ENCODE measurements at regions not wholly inside any gene's neighbourhood (a gene's known extent, or its start where the extent isn't known, plus 50 kb on each side); places are given as distances from the start of the nearest gene placed in this dataset.

DNA sequence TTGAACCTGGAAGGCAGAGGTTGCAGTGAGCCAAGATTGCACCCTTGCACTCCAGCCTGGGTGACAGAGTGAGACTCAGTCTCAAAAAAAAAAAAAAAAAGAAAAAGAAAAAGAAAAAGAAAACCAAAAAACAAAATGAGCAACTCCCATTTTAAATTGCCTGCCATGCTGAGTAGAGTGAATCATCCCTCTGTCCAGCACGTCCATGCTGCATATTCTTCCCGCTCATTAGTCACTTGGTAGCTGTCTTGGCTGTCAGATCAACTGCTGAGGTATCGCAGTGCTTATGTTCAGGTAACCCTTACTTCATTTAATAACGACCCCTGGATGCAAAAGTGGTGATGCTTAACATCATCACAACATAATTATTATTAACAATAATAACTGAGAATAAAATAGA, 60.7 kb upstream of the SMOX start:
- H3K36me3 ChIP-seq = no peaks in the 10 kb centered on the region
- DNase-seq (ENCODE audit: low spot score) = no peak
- no peaks in the 10 kb centered on the region for H3K9me3 ChIP-seq
- H3K27me3 ChIP-seq = no peaks in the 10 kb centered on the region
- no peak overlapping the region for H3K27ac ChIP-seq
- peaks cover 0 to 22% of the 10 kb centered on the region in 2 donors for H3K4me1 ChIP-seq
- no peak overlapping the region for H3K4me3 ChIP-seq
- TF ChIP-seq, protein P1, sequence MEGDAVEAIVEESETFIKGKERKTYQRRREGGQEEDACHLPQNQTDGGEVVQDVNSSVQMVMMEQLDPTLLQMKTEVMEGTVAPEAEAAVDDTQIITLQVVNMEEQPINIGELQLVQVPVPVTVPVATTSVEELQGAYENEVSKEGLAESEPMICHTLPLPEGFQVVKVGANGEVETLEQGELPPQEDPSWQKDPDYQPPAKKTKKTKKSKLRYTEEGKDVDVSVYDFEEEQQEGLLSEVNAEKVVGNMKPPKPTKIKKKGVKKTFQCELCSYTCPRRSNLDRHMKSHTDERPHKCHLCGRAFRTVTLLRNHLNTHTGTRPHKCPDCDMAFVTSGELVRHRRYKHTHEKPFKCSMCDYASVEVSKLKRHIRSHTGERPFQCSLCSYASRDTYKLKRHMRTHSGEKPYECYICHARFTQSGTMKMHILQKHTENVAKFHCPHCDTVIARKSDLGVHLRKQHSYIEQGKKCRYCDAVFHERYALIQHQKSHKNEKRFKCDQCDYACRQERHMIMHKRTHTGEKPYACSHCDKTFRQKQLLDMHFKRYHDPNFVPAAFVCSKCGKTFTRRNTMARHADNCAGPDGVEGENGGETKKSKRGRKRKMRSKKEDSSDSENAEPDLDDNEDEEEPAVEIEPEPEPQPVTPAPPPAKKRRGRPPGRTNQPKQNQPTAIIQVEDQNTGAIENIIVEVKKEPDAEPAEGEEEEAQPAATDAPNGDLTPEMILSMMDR (IDR thresholded peaks at IDR 0.05) = no peak

DNA sequence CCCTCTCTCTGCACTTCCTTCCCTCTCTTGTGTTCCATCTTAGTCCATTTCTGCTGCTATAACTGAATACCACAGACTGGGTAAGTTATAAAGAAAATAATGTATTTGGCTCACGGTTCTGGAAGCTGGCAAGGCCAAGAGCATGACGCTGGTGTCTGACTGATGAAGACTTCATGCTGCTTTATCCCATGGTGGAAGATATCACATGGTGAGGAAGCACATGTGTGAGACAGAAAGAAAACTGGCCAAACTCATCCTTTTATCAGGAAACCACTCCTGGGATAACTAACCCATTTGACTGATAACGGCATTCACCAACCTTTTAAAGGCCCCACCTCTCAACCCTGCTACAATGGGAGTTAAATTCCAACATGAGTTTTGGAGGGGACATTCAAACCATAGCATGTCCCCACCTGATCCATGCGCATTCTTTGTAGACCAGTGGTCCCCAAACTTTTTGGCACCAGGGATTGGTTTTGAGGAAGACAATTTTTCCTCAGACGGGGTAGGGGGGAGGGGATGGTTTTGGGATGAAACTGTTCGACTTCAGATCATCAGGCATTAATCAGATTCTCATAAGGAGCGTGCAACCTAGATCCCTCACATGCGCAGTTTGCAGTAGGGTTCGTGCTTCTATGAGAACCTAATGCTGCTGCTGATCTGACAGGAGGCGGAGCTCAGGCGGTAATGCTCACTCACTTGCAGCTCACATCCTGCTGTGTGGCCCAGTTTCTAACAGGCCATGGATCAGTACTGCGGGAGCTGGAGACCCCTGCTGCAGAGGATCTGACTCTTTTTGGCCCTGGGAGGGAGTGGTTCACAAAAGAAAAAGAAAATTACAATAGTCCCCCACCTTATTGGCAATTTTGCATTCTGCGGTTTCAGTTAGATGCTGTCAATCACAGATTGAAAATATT, 61.6 kb upstream of the SMOX start:
- H3K9me3 ChIP-seq = no peaks in the 10 kb centered on the region
- H3K4me1 ChIP-seq = peaks cover 0 to 22% of the 10 kb centered on the region in 2 donors
- H3K27me3 ChIP-seq = no peaks in the 10 kb centered on the region
- DNase-seq (ENCODE audit: low spot score) = no peak
- no peaks in the 10 kb centered on the region for H3K36me3 ChIP-seq
- H3K27ac ChIP-seq = no peak overlapping the region
- H3K4me3 ChIP-seq = no peak overlapping the region
- TF ChIP-seq, protein P1 (IDR thresholded peaks at IDR 0.05) = no peak

- Histone ChIP-seq H3K4me3 (no peak overlapping the region), H3K27ac (no peak overlapping the region), H3K9me3 (peaks cover 0 to 6% of the 10 kb centered on the region in 2 donors), H3K36me3 (no peaks in the 10 kb centered on the region), H3K27me3 (no peaks in the 10 kb centered on the region), H3K4me1 (peaks cover 0 to 18% of the 10 kb centered on the region in 2 donors)
- no peak for DNase-seq (ENCODE audit: low spot score)
- TF ChIP-seq, protein P1 (IDR thresholded peaks at IDR 0.05) = no peak
Measured at GRCh38 chr20:4084721-4085120, 63.9 kb upstream of the SMOX start.

GRCh38 chr20:4084096-4084495, 64.5 kb upstream of the SMOX start:
- no peak overlapping the region for H3K27ac ChIP-seq

GRCh38 chr20:4083098-4083865, 65.3 kb upstream of the SMOX start:
- Histone ChIP-seq H3K27ac (peak overlapping the region in 1 of 2 donors; percentile 35), H3K4me3 (no peak overlapping the region), H3K36me3 (no peaks in the 10 kb centered on the region), H3K27me3 (no peaks in the 10 kb centered on the region), H3K4me1 (peaks cover 0 to 18% of the 10 kb centered on the region in 2 donors), H3K9me3 (peaks cover 0 to 6% of the 10 kb centered on the region in 2 donors)
- DNase-seq (ENCODE audit: low spot score) = peak; percentile 57
- TF ChIP-seq, protein P1 (IDR thresholded peaks at IDR 0.05) = no peak

More at GRCh38 chr20:4084096-4084495, 64.5 kb upstream of the SMOX start:
- H3K4me1 ChIP-seq = peaks cover 0 to 18% of the 10 kb centered on the region in 2 donors
- TF ChIP-seq, protein P1 (IDR thresholded peaks at IDR 0.05) = no peak
- no peaks in the 10 kb centered on the region for H3K27me3 ChIP-seq
- peak; percentile 18 for DNase-seq (ENCODE audit: low spot score)
- H3K4me3 ChIP-seq = no peak overlapping the region
- peaks cover 0 to 6% of the 10 kb centered on the region in 2 donors for H3K9me3 ChIP-seq
- H3K36me3 ChIP-seq = no peaks in the 10 kb centered on the region
